ENCODE measurements at regions not wholly inside any gene's neighbourhood (a gene's known extent, or its start where the extent isn't known, plus 50 kb on each side); places are given as distances from the start of the nearest gene placed in this dataset.

DNA sequence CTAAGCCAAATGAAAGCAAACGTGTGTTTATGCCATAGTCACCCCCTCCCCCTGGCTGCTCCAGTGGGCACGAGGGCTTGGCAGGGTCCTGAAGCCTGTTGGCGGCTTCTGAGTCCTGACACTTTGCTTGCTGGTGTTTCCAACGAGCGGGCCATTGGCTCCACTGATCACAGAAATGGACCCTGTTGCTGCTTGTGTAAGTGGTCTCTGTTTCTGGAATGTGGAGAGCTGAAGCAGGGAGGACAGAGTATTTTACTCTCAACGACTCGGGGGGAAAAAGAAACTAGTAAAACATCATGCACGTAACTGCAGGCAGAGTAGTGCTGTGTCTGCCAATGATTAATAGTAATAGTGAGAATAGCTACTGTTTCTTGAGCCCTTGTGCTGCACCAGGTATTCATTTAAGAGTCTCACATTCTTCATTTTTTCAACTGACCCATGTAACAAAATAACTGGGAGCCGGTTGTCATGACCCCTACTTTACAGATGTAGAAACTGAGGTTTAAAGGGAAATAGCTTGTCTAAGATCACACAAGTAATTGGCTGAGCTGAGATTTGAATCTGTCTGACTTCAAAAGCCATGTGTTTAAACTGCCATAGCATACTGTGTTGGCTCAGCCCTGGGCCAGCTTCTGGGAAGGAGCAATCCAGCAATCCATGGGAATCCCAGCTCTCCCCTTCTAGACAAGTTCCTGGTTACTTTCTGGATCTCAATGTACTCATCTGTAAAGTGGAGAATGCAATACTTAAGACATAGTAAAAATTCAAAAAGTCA, 526.7 kb downstream of the INSC start:
- intact Hi-C loops (cut with micrococcal nuclease), result no loop called here
- POLR2A ChIA-PET, result no interaction called here
- no TSS peak for BruUV-seq (replicated peaks)
- Mint-ChIP-seq H3K4me3 (ENCODE audit: unreplicated experiment) (no peak overlapping the region), H3K4me1 (ENCODE audit: insufficient read depth, unreplicated experiment) (no peaks in the 10 kb centered on the region), H3K27ac (ENCODE audit: low read depth, unreplicated experiment) (no peak overlapping the region), H3K36me3 (ENCODE audit: insufficient read depth, unreplicated experiment) (no peaks in the 10 kb centered on the region), H3K27me3 (ENCODE audit: insufficient read depth, unreplicated experiment) (peaks cover 18% of the 10 kb centered on the region), H3K9me3 (ENCODE audit: unreplicated experiment) (no peaks in the 10 kb centered on the region)
- CTCF ChIA-PET, result interaction anchor here (1.4 kb wide), 1 partner anchor 12 kb away, joined by 7 read pairs; no protein-coding TSS in a partner anchor
- DNase-seq (ENCODE audit: unreplicated experiment), result no peak
- TF ChIP-seq CTCF (IDR thresholded peaks at IDR 0.05; ENCODE audit: unreplicated experiment), result no peak

DNA sequence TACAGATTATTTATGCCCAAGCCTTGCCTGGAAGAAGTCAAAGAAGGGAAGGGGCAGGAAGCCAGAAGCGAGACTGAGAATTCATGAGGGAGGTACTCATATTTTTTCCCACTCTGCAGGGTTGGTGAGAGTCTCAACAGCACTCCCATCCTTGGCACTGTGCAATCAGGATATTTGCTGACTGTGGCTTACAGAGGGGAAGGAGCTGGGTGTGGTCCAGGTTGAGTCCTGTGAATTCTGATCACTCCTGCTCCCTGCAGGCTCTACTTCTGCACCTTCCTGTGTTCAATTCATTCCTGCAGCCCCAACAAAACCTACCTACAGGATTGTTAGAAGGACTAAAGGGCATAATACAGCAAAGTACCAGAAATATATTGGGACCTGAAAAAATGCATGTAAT, 530.5 kb downstream of the INSC start:
- Mint-ChIP-seq H3K27me3 (ENCODE audit: insufficient read depth, unreplicated experiment) (peaks cover 21% of the 10 kb centered on the region), H3K27ac (ENCODE audit: low read depth, unreplicated experiment) (no peak overlapping the region), H3K4me3 (ENCODE audit: unreplicated experiment) (no peak overlapping the region), H3K36me3 (ENCODE audit: insufficient read depth, unreplicated experiment) (no peaks in the 10 kb centered on the region), H3K4me1 (ENCODE audit: insufficient read depth, unreplicated experiment) (no peaks in the 10 kb centered on the region), H3K9me3 (ENCODE audit: unreplicated experiment) (no peaks in the 10 kb centered on the region)
- intact Hi-C loops (cut with micrococcal nuclease), result no loop called here
- ChIA-PET POLR2A (interaction anchor here (0.7 kb wide), 1 partner anchor 114 kb away, joined by 3 read pairs; no protein-coding TSS in a partner anchor), CTCF (interaction anchor here (0.6 to 1.3 kb wide), 7 partner anchors 9 to 969 kb away, joined by 3 to 6 read pairs (median 4); no protein-coding TSS in a partner anchor)
- BruUV-seq (replicated peaks), result no TSS peak
- no peak for DNase-seq (ENCODE audit: unreplicated experiment)
- TF ChIP-seq CTCF (IDR thresholded peaks at IDR 0.05; ENCODE audit: unreplicated experiment), result no peak

DNA sequence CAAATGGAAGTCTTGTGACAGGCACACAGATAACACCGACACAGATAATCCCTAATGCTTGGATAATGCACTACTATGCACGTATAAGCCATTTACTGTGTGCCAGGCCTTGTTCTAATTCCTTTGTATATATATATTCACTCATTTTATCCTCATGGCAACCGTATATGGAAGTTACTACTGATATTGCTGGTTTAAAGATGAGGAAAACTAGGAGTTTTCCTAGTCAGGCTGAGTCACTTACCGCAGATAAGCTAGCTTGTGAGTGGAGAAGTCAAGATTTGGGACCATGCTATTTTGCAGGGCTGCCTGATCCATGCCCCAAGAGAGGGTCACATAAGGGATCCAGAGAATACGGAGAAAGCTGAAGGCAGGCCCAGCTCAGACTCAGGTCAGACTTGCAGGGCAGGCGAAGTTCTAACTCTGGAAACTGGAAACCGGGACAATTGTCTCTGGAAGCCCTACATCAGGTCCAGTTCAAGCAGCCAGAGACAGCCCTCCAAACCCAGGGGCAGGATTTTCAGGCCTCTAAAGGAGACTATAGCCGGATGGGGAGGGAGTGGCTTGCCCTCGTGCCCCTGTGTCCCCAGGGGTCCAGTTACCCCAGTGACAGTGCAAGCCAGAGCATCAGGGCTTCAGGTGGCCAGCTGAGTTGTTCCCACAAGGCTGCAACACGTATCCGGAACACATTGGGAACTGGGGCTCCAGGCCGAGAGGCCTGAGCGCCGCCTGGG, 534.8 kb downstream of the INSC start:
- no TSS peak for BruUV-seq (replicated peaks)
- no peaks in the 10 kb centered on the region for H3K4me1 Mint-ChIP-seq (ENCODE audit: insufficient read depth, unreplicated experiment)
- H3K9me3 Mint-ChIP-seq (ENCODE audit: unreplicated experiment), result no peaks in the 10 kb centered on the region
- ChIA-PET POLR2A (interaction anchor here (0.6 to 1.0 kb wide), 7 partner anchors 601 to 980 kb away, joined by 3 to 5 read pairs (median 3); no protein-coding TSS in a partner anchor), CTCF (interaction anchor here (0.6 to 3.5 kb wide), 47 partner anchors 11 to 1136 kb away, joined by 3 to 27 read pairs (median 4); no protein-coding TSS in a partner anchor)
- intact Hi-C loops (cut with micrococcal nuclease), result loop anchor here (1.0 to 10.0 kb wide), 5 partner anchors 171 to 964 kb away; no protein-coding TSS in a partner anchor
- no peak for DNase-seq (ENCODE audit: unreplicated experiment)
- no peak overlapping the region for H3K27ac Mint-ChIP-seq (ENCODE audit: low read depth, unreplicated experiment)
- TF ChIP-seq CTCF (IDR thresholded peaks at IDR 0.05; ENCODE audit: unreplicated experiment), result no peak
- H3K36me3 Mint-ChIP-seq (ENCODE audit: insufficient read depth, unreplicated experiment), result no peaks in the 10 kb centered on the region
- peaks cover 21% of the 10 kb centered on the region for H3K27me3 Mint-ChIP-seq (ENCODE audit: insufficient read depth, unreplicated experiment)
- peak overlapping the region; percentile 7 for H3K4me3 Mint-ChIP-seq (ENCODE audit: unreplicated experiment)
